HG03342 (cell line): ENCODE measurements at regions not wholly inside any gene's neighbourhood (a gene's known extent, or its start where the extent isn't known, plus 50 kb on each side); places are given as distances from the start of the nearest gene placed in this dataset.

Source experiments
- ATAC-seq: cut with Tn5 transposase; IDR thresholded peaks from one replicate; pipeline ENCODE4 v1.9.1; 2021; ENCODE audit warnings: mild to moderate bottlenecking, moderate library complexity; ENCODE audit not compliant: unreplicated experiment

DNA sequence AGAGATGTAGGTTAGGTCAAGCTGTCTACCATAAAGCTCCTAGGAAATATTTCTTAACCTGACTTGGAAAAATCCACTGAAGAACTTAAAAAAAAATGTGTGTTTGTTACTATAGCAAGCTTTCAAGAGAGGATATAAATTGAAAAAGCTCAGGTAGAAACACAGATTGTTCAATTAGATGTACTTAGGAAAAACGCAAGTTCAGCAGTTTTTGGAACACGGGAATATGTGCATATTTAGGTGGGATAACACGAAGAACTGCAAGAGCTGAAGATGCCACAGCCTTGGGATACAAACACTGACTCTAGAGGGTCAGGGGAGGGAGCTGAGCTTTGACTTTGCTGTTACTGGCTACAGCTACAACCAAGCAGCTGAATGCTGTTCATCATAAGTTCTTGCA is 77.8 kb upstream of the FSHB start:
- no peak for ATAC-seq

DNA sequence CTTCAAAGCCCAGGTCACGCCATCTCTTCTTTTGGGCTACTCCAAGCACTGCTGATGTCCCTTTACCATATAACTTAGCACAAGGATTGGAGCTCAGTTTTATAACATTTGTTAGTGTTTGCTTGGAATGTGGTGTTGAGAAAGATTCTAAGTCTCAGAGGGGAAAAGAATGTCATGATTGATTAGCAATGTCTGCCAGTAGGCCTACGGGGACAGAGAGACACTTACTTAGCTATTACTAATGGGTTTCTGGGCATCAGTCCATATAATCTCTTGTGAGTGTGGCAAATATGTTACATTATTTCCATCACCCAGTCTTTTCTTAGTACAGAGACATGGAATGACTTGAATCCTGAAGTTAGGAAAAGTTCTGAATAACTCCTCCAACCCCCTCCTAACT is 75.4 kb upstream of the FSHB start:
- ATAC-seq: no peak

DNA sequence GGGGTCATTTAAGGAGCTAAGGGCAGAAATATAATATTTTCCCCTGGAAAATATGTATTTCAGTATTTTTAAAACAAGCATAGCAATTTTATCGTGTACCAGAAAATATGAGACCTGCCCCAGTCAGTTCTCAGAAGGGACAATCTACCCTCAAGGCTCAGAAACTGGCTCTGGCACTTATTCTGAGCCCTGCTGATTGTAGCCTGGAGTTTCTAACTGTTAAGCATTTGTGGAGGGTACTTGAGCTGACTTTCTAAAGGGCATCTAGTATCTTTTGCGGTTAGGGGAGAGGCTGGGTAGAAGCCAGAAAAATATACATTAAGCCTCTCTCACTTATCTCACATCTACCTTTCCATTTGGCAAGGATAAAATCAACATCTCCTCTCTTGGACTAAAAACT is 71.3 kb upstream of the FSHB start:
- no peak for ATAC-seq

DNA sequence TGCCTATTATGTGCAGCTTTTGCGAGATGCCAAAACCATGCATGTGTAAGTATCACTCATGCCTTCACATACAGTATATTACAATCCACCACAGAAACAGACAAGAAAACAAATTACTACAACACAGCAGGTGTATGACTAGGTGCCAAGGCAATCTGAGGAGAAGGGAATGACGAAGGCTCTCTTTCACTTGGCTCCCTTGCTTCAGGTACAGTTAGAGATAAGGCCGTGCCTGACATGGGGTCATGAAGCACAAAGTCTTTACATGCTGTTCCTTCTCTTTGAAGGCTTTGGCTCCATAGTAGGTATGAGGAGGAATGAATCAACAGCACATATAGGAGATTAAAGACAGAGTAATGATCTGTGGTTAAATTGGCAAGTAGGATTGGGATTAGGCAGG is 65.2 kb upstream of the FSHB start:
- no peak for ATAC-seq

DNA sequence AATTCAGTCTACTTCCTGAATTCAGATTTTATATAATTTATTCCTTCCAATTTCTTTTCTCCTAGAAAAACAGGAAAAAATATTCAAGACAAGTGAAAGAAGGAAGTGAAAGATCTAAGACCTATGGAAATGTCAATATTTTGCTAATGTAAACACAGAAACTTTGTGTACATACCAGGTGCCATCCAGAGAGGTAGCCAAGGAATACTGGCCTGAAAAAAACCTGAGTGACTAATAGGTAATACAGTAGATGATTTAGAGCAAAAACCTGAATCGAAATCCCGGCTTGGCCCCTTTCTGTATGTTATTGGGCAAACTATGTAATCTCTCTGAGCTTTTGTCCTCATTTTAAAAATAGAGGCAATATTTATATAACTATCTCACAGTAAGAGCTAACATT is 59.2 kb upstream of the FSHB start:
- no peak for ATAC-seq

DNA sequence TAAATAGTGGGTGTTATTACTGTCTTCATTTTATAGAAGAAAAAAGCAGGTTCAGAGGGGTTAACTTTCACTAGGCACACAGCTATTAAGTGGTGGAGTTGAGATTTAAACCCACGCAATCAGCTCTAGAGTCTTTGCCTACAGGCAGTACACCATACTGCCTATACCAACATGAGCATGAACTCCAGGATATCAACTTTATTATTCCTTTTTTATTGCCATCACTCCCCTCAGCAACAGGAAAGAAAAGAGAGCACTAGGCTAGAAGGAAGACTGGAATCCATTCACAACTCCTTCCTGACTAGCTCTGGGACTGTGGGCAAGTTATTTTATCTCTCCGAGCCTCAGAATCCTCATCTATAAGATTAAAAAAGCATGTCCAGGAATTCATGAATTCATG is 58.7 kb upstream of the FSHB start:
- ATAC-seq: no peak

DNA sequence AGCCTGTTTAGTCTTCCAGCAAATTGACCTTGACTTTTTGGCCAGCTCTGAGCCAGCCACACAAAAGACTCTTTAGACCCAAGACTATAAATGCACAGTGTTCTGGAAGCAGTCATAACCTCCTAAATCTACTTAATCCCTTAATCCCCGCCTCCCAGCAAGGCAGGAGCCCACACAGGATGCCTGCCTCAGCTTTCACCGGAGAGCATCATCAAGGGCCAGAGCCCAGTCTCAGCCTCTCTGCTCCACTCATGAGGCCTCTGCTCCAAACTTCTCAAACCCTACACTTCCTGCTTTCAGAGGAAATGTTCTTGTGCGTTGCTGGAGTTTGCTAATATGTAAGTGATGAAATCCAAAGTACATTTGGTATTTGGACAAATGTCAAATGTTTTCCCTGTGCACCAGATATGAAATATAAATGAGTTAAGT is 57.9 kb upstream of the FSHB start:
- no peak for ATAC-seq

DNA sequence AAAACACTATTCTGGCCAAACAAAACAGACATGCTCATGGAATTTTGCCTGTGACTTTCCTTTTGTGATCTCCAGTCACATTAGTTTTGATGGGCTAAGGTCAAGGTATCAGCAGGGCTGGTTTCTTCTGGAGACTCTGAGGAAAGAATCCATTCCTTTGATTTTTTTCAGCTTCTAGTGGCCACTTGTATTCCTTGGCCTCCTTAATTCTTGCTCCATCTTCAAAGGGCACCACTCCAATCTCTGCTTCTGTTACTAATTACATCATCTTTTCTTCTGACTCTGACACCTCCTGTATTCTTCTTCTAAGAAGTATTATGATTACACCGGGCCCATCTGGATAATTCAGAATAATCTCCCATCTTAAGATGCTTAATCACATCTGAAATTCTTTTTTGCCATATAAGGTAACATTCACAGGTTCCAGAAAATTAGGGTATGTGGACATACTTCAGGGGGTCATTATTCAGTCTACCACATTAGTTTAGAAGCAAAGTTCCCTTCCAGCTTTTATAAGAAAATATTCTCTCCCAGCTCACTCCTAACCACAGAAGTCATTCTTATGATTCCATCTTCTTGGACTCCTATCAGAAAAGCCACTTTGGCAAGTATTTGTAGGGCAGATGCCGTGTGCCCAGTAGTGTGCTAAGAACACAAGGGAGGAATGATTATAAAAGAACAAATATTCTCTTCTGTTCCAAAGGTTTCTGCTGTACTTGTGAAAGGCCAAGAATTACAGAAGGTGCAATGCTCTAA is 56.4 kb upstream of the FSHB start:
- no peak for ATAC-seq
